ENCODE measurements at regions not wholly inside any gene's neighbourhood (a gene's known extent, or its start where the extent isn't known, plus 50 kb on each side); places are given as distances from the start of the nearest gene placed in this dataset.

DNA sequence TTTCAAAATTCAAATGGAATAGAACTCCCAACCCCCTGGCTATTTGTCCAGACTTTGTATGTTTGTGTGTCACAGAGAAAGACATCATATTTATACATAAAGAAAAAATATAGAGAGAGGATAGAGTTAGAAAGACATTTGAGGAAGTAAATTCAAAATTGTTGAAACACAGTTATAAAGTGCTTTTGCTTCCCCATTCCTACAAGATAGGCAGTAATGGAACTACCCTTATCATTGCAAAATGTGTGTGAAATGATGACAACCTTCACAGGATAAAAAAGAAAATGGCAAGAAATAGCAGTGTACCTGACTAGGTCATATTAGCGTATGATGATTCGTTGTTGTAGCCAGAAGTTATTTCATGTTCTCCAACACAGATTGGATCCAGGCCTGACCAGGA lies 63.1 kb downstream of the FZD1 start (continued):
- TF ChIP-seq, protein P1, sequence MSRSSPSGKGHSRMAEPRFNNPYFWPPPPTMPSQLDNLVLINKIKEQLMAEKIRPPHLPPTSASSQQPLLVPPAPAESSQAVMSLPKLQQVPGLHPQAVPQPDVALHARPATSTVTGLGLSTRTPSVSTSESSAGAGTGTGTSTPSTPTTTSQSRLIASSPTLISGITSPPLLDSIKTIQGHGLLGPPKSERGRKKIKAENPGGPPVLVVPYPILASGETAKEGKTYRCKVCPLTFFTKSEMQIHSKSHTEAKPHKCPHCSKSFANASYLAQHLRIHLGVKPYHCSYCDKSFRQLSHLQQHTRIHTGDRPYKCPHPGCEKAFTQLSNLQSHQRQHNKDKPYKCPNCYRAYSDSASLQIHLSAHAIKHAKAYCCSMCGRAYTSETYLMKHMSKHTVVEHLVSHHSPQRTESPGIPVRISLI (CRISPR knock-in tag; IDR thresholded peaks at IDR 0.05; ENCODE audit: borderline replicate concordance), result no peak
- TF ChIP-seq PRPF4 (IDR thresholded peaks at IDR 0.05; ENCODE audit: low read depth, low read length, poor library complexity, severe bottlenecking) (no peak), DPF2 (CRISPR knock-in tag; IDR thresholded peaks at IDR 0.05; ENCODE audit: borderline replicate concordance, low read depth) (no peak), EZH2 (conservative IDR thresholded peaks at IDR 0.05; ENCODE audit: low read depth, low read length) (no peak), FOXK2 (IDR thresholded peaks at IDR 0.05) (no peak), ZFYVE20 (CRISPR knock-in tag; IDR thresholded peaks at IDR 0.05; ENCODE audit: borderline replicate concordance, low read depth) (no peak)

DNA sequence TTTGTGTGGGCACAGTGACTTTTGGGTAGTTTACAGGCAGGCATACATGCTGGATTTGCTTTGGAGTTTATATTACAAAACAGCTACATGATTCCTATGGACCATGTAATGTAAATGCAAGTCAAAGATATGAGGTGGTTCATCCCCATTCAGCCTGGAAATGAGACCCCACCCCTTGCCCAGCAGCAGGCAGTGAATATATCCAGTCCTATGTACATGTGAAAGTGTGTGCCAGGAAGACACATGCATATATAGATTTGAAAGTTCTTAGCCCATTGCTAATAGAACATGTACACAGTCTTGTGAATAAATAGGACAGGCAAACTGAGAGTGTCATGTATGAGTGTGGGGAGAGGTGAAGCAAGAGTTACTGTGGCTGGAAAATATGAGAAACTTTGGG lies 65.3 kb downstream of the FZD1 start:
- H3K36me3 ChIP-seq (replicated peaks in 1 of 2; ENCODE audit: control insufficient read depth in 1 of 2, insufficient read depth in 2 of 2, low read length in 2 of 2), result no peaks in the 10 kb centered on the region
- DNase-seq (ENCODE audit: low spot score) (no peak), ATAC-seq (no peak), FAIRE-seq (no peak)
- in situ Hi-C loops (cut with HindIII; ENCODE audit: extremely low pct_ligation_motif_present, low pct_unique_long_range_greater_than_20kb), result no loop called here
- CTCF ChIA-PET (ENCODE audit: low intra/inter-chr PET ratio, low total read pairs), result no interaction called here
- H3K79me2 ChIP-seq (ENCODE audit: insufficient read depth, low read length), result no peaks in the 10 kb centered on the region
- intact Hi-C loops (cut with micrococcal nuclease; ENCODE audit: unreplicated experiment), result no loop called here
- no peak overlapping the region for H3K27ac ChIP-seq (ENCODE audit: extremely low read length, insufficient read depth, low read length)
- no peaks in the 10 kb centered on the region for H3K9me3 ChIP-seq (ENCODE audit: low read length)
- no peak overlapping the region for H3K4me3 ChIP-seq (replicated peaks in 1 of 3; ENCODE audit: insufficient read depth in 1 of 3, low read depth in 2 of 3, low read length in 3 of 3)
- POLR2A ChIA-PET, result no interaction called here
- no peak overlapping the region for H2AFZ ChIP-seq (ENCODE audit: low read length)
- no peaks in the 10 kb centered on the region for H3K4me1 ChIP-seq (ENCODE audit: insufficient read depth, low read length)
- no peak overlapping the region for H3K9ac ChIP-seq (ENCODE audit: insufficient read depth, low read depth, low read length)
- H4K20me1 ChIP-seq (ENCODE audit: insufficient read depth, low read length), result no peaks in the 10 kb centered on the region
- TF ChIP-seq, protein P2, sequence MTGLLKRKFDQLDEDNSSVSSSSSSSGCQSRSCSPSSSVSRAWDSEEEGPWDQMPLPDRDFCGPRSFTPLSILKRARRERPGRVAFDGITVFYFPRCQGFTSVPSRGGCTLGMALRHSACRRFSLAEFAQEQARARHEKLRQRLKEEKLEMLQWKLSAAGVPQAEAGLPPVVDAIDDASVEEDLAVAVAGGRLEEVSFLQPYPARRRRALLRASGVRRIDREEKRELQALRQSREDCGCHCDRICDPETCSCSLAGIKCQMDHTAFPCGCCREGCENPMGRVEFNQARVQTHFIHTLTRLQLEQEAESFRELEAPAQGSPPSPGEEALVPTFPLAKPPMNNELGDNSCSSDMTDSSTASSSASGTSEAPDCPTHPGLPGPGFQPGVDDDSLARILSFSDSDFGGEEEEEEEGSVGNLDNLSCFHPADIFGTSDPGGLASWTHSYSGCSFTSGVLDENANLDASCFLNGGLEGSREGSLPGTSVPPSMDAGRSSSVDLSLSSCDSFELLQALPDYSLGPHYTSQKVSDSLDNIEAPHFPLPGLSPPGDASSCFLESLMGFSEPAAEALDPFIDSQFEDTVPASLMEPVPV (CRISPR knock-in tag; IDR thresholded peaks at IDR 0.05), result no peak
- TF ChIP-seq YEATS2 (CRISPR knock-in tag; IDR thresholded peaks at IDR 0.05; ENCODE audit: borderline replicate concordance) (no peak), U2AF2 (IDR thresholded peaks at IDR 0.05; ENCODE audit: low read depth, low read length) (no peak), ZNF138 (CRISPR knock-in tag; IDR thresholded peaks at IDR 0.05; ENCODE audit: low read depth) (no peak), HIVEP1 (CRISPR knock-in tag; IDR thresholded peaks at IDR 0.05) (no peak), ZNF263 (CRISPR knock-in tag; IDR thresholded peaks at IDR 0.05) (no peak), ATM (IDR thresholded peaks at IDR 0.05; ENCODE audit: borderline replicate concordance) (no peak)
- TF ChIP-seq, protein P3, sequence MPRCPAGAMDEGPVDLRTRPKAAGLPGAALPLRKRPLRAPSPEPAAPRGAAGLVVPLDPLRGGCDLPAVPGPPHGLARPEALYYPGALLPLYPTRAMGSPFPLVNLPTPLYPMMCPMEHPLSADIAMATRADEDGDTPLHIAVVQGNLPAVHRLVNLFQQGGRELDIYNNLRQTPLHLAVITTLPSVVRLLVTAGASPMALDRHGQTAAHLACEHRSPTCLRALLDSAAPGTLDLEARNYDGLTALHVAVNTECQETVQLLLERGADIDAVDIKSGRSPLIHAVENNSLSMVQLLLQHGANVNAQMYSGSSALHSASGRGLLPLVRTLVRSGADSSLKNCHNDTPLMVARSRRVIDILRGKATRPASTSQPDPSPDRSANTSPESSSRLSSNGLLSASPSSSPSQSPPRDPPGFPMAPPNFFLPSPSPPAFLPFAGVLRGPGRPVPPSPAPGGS (CRISPR knock-in tag; IDR thresholded peaks at IDR 0.05), result no peak
- TF ChIP-seq, protein P4, sequence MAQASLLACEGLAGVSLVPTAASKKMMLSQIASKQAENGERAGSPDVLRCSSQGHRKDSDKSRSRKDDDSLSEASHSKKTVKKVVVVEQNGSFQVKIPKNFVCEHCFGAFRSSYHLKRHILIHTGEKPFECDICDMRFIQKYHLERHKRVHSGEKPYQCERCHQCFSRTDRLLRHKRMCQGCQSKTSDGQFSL (CRISPR knock-in tag; IDR thresholded peaks at IDR 0.05), result no peak
- TF ChIP-seq, protein P5, sequence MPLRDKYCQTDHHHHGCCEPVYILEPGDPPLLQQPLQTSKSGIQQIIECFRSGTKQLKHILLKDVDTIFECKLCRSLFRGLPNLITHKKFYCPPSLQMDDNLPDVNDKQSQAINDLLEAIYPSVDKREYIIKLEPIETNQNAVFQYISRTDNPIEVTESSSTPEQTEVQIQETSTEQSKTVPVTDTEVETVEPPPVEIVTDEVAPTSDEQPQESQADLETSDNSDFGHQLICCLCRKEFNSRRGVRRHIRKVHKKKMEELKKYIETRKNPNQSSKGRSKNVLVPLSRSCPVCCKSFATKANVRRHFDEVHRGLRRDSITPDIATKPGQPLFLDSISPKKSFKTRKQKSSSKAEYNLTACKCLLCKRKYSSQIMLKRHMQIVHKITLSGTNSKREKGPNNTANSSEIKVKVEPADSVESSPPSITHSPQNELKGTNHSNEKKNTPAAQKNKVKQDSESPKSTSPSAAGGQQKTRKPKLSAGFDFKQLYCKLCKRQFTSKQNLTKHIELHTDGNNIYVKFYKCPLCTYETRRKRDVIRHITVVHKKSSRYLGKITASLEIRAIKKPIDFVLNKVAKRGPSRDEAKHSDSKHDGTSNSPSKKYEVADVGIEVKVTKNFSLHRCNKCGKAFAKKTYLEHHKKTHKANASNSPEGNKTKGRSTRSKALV (CRISPR knock-in tag; IDR thresholded peaks at IDR 0.05), result no peak
- H3K4me2 ChIP-seq (ENCODE audit: low read depth, low read length), result no peak overlapping the region
- BruUV-seq (replicated peaks), result no TSS peak
- H3K27me3 ChIP-seq (ENCODE audit: control insufficient read depth in 1 of 2, insufficient read depth in 2 of 2, low read length in 2 of 2), result no peaks in the 10 kb centered on the region

Data from HepG2 (cell line).